ENCODE measurements at regions not wholly inside any gene's neighbourhood (a gene's known extent, or its start where the extent isn't known, plus 50 kb on each side); places are given as distances from the start of the nearest gene placed in this dataset.
"Not testable (repeated sequence)": the region's sequence is repeated elsewhere in the genome, so short reads cannot be mapped to it uniquely, and the experiment has no call there.

GRCh38 chr1:74964508-74965102, 169.6 kb upstream of the LHX8 start:
- no peak for DNase-seq (ENCODE audit: low read depth, low spot score)
- no peak for TF ChIP-seq YY1 (IDR thresholded peaks at IDR 0.05; ENCODE audit: insufficient read depth, insufficient read length)
- TF ChIP-seq SUZ12 (IDR thresholded peaks at IDR 0.05; ENCODE audit: extremely low read depth, insufficient read depth, insufficient read length), result no peak
- TF ChIP-seq ZNF274 (IDR thresholded peaks at IDR 0.05; ENCODE audit: low read depth, low read length), result no peak

GRCh38 chr1:74969566-74970135, 164.5 kb upstream of the LHX8 start:
- H3K9me3 ChIP-seq (ENCODE audit: insufficient read depth, low read length), result no peaks in the 10 kb centered on the region
- no peak for TF ChIP-seq ZNF274 (IDR thresholded peaks at IDR 0.05; ENCODE audit: low read depth, low read length)
- no peak for TF ChIP-seq SUZ12 (IDR thresholded peaks at IDR 0.05; ENCODE audit: extremely low read depth, insufficient read depth, insufficient read length)
- no peak for TF ChIP-seq YY1 (IDR thresholded peaks at IDR 0.05; ENCODE audit: insufficient read depth, insufficient read length)

More at GRCh38 chr1:74964508-74965102, 169.6 kb upstream of the LHX8 start:
- Histone ChIP-seq H3K36me3 (ENCODE audit: insufficient read depth, insufficient read length, low read length) (no peaks in the 10 kb centered on the region), H3K9ac (ENCODE audit: insufficient read length, low read depth) (no peak overlapping the region), H3K27me3 (ENCODE audit: insufficient read depth, insufficient read length) (no peaks in the 10 kb centered on the region), H3K4me1 (ENCODE audit: insufficient read depth, insufficient read length) (no peaks in the 10 kb centered on the region), H3K9me3 (ENCODE audit: insufficient read depth, low read length) (no peaks in the 10 kb centered on the region), H3K4me3 (ENCODE audit: insufficient read length, low read depth) (no peak overlapping the region)

GRCh38 chr1:74971982-74972381, 162.2 kb upstream of the LHX8 start:
- Histone ChIP-seq H3K4me3 (ENCODE audit: insufficient read length, low read depth) (no peak overlapping the region), H3K4me1 (ENCODE audit: insufficient read depth, insufficient read length) (no peaks in the 10 kb centered on the region), H3K9me3 (ENCODE audit: insufficient read depth, low read length) (no peaks in the 10 kb centered on the region), H3K9ac (ENCODE audit: insufficient read length, low read depth) (no peak overlapping the region), H3K27me3 (ENCODE audit: insufficient read depth, insufficient read length) (no peaks in the 10 kb centered on the region), H3K36me3 (ENCODE audit: insufficient read depth, insufficient read length, low read length) (no peaks in the 10 kb centered on the region)
- TF ChIP-seq YY1 (IDR thresholded peaks at IDR 0.05; ENCODE audit: insufficient read depth, insufficient read length) (no peak), SUZ12 (IDR thresholded peaks at IDR 0.05; ENCODE audit: extremely low read depth, insufficient read depth, insufficient read length) (no peak), ZNF274 (IDR thresholded peaks at IDR 0.05; ENCODE audit: low read depth, low read length) (no peak)
- no peak for DNase-seq (ENCODE audit: low read depth, low spot score)

More at GRCh38 chr1:74969566-74970135, 164.5 kb upstream of the LHX8 start:
- Histone ChIP-seq H3K4me3 (ENCODE audit: insufficient read length, low read depth) (no peak overlapping the region), H3K36me3 (ENCODE audit: insufficient read depth, insufficient read length, low read length) (no peaks in the 10 kb centered on the region), H3K4me1 (ENCODE audit: insufficient read depth, insufficient read length) (no peaks in the 10 kb centered on the region), H3K9ac (ENCODE audit: insufficient read length, low read depth) (no peak overlapping the region), H3K27me3 (ENCODE audit: insufficient read depth, insufficient read length) (no peaks in the 10 kb centered on the region)
- no peak for DNase-seq (ENCODE audit: low read depth, low spot score)

GRCh38 chr1:74976491-74976890, 157.7 kb upstream of the LHX8 start:
- H3K9me3 ChIP-seq (ENCODE audit: insufficient read depth, low read length), result no peaks in the 10 kb centered on the region
- no peak overlapping the region for H3K4me3 ChIP-seq (ENCODE audit: insufficient read length, low read depth)
- DNase-seq (ENCODE audit: low read depth, low spot score), result no peak
- H3K36me3 ChIP-seq (ENCODE audit: insufficient read depth, insufficient read length, low read length), result no peaks in the 10 kb centered on the region
- no peak for TF ChIP-seq SUZ12 (IDR thresholded peaks at IDR 0.05; ENCODE audit: extremely low read depth, insufficient read depth, insufficient read length)
- no peak for TF ChIP-seq ZNF274 (IDR thresholded peaks at IDR 0.05; ENCODE audit: low read depth, low read length)
- TF ChIP-seq YY1 (IDR thresholded peaks at IDR 0.05; ENCODE audit: insufficient read depth, insufficient read length), result no peak
- no peak overlapping the region for H3K9ac ChIP-seq (ENCODE audit: insufficient read length, low read depth)
- H3K4me1 ChIP-seq (ENCODE audit: insufficient read depth, insufficient read length), result no peaks in the 10 kb centered on the region
- H3K27me3 ChIP-seq (ENCODE audit: insufficient read depth, insufficient read length), result no peaks in the 10 kb centered on the region

GRCh38 chr1:74992448-74992847, 141.7 kb upstream of the LHX8 start:
- H3K36me3 ChIP-seq (ENCODE audit: insufficient read depth, insufficient read length, low read length); H3K9ac ChIP-seq (ENCODE audit: insufficient read length, low read depth); H3K4me3 ChIP-seq (ENCODE audit: insufficient read length, low read depth); H3K27me3 ChIP-seq (ENCODE audit: insufficient read depth, insufficient read length); H3K4me1 ChIP-seq (ENCODE audit: insufficient read depth, insufficient read length); DNase-seq (ENCODE audit: low read depth, low spot score); H3K9me3 ChIP-seq (ENCODE audit: insufficient read depth, low read length): not testable (repeated sequence)

- no peak overlapping the region for H3K9ac ChIP-seq (ENCODE audit: insufficient read length, low read depth)
- DNase-seq (ENCODE audit: low read depth, low spot score), result no peak
- no peak overlapping the region for H3K4me3 ChIP-seq (ENCODE audit: insufficient read length, low read depth)
- H3K36me3 ChIP-seq (ENCODE audit: insufficient read depth, insufficient read length, low read length), result no peaks in the 10 kb centered on the region
- no peaks in the 10 kb centered on the region for H3K9me3 ChIP-seq (ENCODE audit: insufficient read depth, low read length)
- no peaks in the 10 kb centered on the region for H3K27me3 ChIP-seq (ENCODE audit: insufficient read depth, insufficient read length)
- no peak for TF ChIP-seq SUZ12 (IDR thresholded peaks at IDR 0.05; ENCODE audit: extremely low read depth, insufficient read depth, insufficient read length)
- no peak for TF ChIP-seq ZNF274 (IDR thresholded peaks at IDR 0.05; ENCODE audit: low read depth, low read length)
- TF ChIP-seq YY1 (IDR thresholded peaks at IDR 0.05; ENCODE audit: insufficient read depth, insufficient read length), result no peak
- no peaks in the 10 kb centered on the region for H3K4me1 ChIP-seq (ENCODE audit: insufficient read depth, insufficient read length)
Observed at GRCh38 chr1:74995821-74996220, 138.4 kb upstream of the LHX8 start.

GRCh38 chr1:75010547-75010946, 123.6 kb upstream of the LHX8 start:
- H3K36me3 ChIP-seq (ENCODE audit: insufficient read depth, insufficient read length, low read length), result no peaks in the 10 kb centered on the region
- H3K27me3 ChIP-seq (ENCODE audit: insufficient read depth, insufficient read length), result no peaks in the 10 kb centered on the region
- no peak overlapping the region for H3K9ac ChIP-seq (ENCODE audit: insufficient read length, low read depth)
- no peaks in the 10 kb centered on the region for H3K4me1 ChIP-seq (ENCODE audit: insufficient read depth, insufficient read length)
- no peak overlapping the region for H3K4me3 ChIP-seq (ENCODE audit: insufficient read length, low read depth)
- H3K9me3 ChIP-seq (ENCODE audit: insufficient read depth, low read length), result no peaks in the 10 kb centered on the region
- no peak for DNase-seq (ENCODE audit: low read depth, low spot score)
- no peak for TF ChIP-seq SUZ12 (IDR thresholded peaks at IDR 0.05; ENCODE audit: extremely low read depth, insufficient read depth, insufficient read length)
- no peak for TF ChIP-seq YY1 (IDR thresholded peaks at IDR 0.05; ENCODE audit: insufficient read depth, insufficient read length)
- no peak for TF ChIP-seq ZNF274 (IDR thresholded peaks at IDR 0.05; ENCODE audit: low read depth, low read length)
